Adrenal gland (tissue), 5 donors: ENCODE measurements at regions not wholly inside any gene's neighbourhood (a gene's known extent, or its start where the extent isn't known, plus 50 kb on each side); places are given as distances from the start of the nearest gene placed in this dataset.
"Not testable (repeated sequence)": the region's sequence is repeated elsewhere in the genome, so short reads cannot be mapped to it uniquely, and the experiment has no call there.

Source experiments
- POLR2A ChIP-seq, 2 donors: fragments of 450-650 bp; IDR thresholded peaks; one replicate each; pipeline ENCODE4 v1.6.1; 2017; ENCODE audit warnings: antibody characterized with exemption in 2 of 2, mild to moderate bottlenecking in 2 of 2, moderate library complexity in 1 of 2
- TF ChIP-seq, protein P1 (sequence below), 6 experiments: fragments of 450-650 bp in 4 of 6; fragments of 200-600 bp in 2 of 6; sonication (generic) in 1 of 6; IDR thresholded peaks; 1 replicate in 5 of 6; 2 replicates in 1 of 6; pipeline versions ENCODE4 v1.5.1 to v1.8.0; 2016 to 2021; ENCODE audit warnings: antibody characterized with exemption in 6 of 6, mild to moderate bottlenecking in 2 of 6, moderate library complexity in 1 of 6
- donor health status: DM: no; HTN: no; CAD: no.

DNA sequence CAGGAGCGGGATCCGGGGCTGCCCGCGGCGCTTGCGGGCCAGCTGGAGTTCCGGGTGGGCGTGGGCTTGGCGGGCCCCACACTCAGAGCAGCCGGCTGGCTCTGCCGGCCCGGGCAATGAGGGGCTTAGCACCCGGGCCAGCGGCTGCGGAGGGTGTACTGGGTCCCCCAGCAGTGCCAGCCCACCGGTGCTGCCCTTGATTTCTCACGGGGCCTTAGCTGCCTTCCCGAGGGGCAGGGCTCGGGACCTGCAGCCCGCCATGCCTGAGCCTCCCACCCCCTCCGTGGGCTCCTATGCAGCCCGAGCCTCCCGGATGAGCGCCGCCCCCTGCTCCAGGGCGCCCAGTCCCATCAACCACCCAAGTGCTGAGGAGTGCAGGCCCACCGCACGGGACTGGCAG is 121.6 kb downstream of the FAM174A start:
- TF ChIP-seq, protein P1, sequence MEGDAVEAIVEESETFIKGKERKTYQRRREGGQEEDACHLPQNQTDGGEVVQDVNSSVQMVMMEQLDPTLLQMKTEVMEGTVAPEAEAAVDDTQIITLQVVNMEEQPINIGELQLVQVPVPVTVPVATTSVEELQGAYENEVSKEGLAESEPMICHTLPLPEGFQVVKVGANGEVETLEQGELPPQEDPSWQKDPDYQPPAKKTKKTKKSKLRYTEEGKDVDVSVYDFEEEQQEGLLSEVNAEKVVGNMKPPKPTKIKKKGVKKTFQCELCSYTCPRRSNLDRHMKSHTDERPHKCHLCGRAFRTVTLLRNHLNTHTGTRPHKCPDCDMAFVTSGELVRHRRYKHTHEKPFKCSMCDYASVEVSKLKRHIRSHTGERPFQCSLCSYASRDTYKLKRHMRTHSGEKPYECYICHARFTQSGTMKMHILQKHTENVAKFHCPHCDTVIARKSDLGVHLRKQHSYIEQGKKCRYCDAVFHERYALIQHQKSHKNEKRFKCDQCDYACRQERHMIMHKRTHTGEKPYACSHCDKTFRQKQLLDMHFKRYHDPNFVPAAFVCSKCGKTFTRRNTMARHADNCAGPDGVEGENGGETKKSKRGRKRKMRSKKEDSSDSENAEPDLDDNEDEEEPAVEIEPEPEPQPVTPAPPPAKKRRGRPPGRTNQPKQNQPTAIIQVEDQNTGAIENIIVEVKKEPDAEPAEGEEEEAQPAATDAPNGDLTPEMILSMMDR (IDR thresholded peaks at IDR 0.05): not testable (repeated sequence)
- TF ChIP-seq POLR2A (IDR thresholded peaks at IDR 0.05): not testable (repeated sequence)
